ENCODE measurements at regions not wholly inside any gene's neighbourhood (a gene's known extent, or its start where the extent isn't known, plus 50 kb on each side); places are given as distances from the start of the nearest gene placed in this dataset.
"Not testable (repeated sequence)": the region's sequence is repeated elsewhere in the genome, so short reads cannot be mapped to it uniquely, and the experiment has no call there.

- not testable (repeated sequence) for TF ChIP-seq CTCF, POLR2A (IDR thresholded peaks at IDR 0.05)
These were observed 158.9 kb downstream of the SUCLG1 start for GRCh38 chr2:84300001-84300695.

Data from body of pancreas (tissue), 4 donors.